Inferior parietal cortex (tissue), 1 donor: ENCODE measurements at regions not wholly inside any gene's neighbourhood (a gene's known extent, or its start where the extent isn't known, plus 50 kb on each side); places are given as distances from the start of the nearest gene placed in this dataset.

Source experiments
- DNase-seq: peaks from one replicate; pipeline ENCODE4 v3.0.0-alpha.2; 2016; ENCODE audit errors: extremely low spot score

GRCh38 chr20:11245431-11245830 lies 571.6 kb upstream of the JAG1 start:
- DNase-seq, result no peak

- no peak for DNase-seq
Observed at GRCh38 chr20:11246251-11246775, 572.5 kb upstream of the JAG1 start.

DNA sequence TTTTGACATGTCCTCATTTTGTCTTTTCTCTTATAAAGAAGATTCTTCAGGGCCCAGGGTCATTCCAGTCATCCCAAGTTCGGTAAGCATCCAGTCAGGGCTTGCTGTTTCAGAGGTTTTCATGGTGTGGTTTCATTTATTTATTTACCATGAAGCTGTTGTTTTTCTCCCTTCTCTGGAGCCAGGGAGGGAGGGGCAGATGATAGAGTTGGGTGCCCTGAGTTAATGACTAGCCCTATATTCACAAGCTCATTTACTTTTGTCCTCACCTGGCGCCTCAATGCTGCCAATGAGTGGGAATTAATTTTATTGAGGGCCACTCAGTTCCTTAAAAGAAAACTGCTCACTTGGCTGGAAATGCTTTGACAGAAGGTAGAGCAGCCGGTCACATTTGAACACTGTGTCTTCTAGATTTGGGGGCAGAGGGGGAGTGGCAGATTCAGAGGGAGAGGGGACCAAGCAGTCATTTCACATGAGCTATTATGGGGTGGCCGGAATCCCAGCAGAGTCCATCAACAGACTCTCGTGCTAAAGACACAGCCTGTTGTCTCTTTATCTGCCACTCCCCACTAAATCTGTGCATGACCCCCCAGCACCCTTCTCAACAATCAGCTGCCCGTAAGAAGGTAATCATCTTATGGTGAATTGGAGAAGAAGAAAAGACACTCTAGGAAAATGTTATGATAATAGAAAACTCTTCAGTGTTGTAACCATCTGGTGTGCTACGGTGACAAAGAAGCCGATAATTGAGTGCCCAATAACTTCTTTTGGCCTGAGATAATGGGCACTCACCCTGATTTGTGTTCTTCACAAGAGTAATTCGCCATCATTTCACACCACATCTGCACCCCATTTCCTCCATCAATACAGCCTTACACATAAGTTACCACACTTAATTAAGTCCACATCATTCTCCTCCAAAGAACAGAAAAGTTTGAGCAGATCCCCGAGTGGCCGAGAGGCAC lies 573.5 kb upstream of the JAG1 start:
- no peak for DNase-seq

GRCh38 chr20:11248011-11248409 lies 574.2 kb upstream of the JAG1 start:
- no peak for DNase-seq

DNA sequence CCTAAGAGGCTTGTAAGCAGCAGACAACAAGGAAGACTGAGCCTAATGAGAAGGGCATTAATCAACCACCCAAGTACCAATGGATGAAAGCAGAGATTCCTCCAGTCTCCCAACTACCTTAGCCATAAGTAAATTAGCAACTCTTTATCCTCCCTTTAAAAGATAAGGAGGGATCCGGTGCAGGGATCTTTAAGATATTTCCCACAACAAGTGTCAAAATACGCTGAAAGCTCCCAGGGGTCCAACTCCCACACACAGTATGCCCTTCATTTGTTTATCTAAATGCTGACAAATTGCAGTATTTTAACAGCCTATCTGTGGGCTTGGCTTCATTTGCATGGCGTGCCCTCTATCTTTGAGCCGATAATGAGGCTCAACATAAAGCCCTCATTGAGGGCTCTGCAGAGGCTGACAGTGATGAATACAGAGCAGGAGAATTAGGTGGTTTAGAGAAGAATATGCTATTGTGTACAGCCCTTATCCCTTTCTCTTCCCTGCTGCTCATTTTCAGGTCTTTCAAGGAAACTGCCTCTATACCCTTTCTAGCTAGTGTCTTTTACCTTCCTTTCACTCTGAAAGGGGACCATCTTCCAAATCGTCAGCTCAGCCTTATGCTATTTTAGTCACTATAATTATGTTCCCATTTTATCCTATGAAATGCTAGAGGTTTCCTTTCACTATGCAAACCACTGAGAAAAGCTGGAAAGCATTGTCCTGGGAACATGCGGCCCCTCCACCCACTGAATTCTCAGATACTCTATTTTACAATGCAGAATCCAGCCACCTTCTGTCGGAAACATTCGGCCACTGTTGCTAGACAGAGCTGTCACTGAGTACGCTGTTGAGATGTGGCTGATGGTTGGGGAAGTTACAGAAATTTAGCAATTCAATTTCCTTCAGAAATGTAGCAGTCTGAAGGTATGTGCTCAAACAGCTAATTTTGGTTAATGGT lies 575.2 kb upstream of the JAG1 start:
- peak; percentile 64 for DNase-seq

- DNase-seq, result no peak
Observed at GRCh38 chr20:11249683-11250082, 575.9 kb upstream of the JAG1 start.

- no peak for DNase-seq
Observed at GRCh38 chr20:11252447-11252846, 578.6 kb upstream of the JAG1 start.

GRCh38 chr20:11255455-11255854 lies 581.7 kb upstream of the JAG1 start:
- DNase-seq, result no peak

DNA sequence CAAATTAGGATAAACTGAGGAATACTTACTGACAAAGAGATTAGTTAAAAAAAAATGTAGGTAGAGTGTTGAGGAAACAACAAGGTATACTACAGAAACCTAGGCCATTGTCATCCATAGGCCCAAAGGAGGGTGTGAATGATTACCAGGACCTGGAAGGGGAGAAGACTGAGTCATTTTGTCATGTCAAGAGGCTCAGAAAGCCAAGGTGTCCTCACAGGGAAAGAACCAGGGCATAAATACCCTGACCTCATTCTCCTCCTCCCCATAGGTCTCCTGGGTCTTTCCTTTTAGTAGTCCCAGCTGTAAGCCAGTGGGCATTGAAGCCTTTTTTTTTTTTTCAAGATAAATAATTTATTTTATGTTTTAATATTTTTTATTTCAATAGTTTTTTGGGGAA lies 582.1 kb upstream of the JAG1 start:
- DNase-seq, result no peak

GRCh38 chr20:11260611-11261010 lies 586.8 kb upstream of the JAG1 start:
- DNase-seq, result no peak

DNA sequence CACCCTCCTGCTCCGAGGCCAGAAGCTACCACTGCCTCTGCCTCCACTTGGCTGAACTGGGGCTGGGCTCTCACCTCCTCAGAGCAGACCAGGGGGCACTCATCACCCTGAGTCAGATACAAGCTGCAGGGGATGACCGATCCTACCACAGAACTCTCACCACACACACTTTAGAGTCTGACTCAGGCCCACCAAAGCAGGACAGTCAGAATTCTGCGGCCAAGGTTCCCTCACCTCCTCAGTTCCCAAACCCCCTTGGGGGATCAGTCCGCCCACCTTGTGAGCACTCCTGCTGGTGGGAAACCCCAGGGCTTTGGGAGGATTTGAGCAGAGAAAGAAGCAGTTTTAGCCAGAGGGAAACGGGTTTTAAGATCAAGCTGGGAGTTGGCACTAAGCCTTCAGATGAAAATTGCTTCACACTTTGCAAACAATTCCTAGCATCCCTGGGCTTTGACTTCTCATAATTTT lies 587.8 kb upstream of the JAG1 start:
- no peak for DNase-seq

DNA sequence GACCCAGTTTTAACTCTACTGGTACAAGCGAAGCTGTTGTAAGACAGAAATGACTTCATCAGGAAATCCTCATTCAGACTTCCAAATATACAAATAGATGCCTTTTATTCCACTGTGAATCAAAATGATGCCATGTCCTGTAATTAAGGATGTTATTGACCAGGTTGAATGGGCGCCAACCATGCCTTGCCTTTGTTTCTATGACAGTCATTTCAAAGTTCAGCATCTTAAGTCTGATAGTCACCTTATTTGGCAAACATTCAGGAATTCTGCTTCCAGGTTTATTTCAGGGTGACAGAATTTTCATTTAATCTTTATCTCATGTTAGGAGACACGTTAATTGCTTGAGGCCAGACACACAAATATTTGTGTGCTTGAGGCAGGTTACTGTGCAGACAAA lies 592.8 kb upstream of the JAG1 start:
- DNase-seq, result no peak

- peak; percentile 41 for DNase-seq
Observed at GRCh38 chr20:11267131-11267761, 593.4 kb upstream of the JAG1 start.

GRCh38 chr20:11267762-11268335 lies 594.0 kb upstream of the JAG1 start:
- DNase-seq, result no peak

DNA sequence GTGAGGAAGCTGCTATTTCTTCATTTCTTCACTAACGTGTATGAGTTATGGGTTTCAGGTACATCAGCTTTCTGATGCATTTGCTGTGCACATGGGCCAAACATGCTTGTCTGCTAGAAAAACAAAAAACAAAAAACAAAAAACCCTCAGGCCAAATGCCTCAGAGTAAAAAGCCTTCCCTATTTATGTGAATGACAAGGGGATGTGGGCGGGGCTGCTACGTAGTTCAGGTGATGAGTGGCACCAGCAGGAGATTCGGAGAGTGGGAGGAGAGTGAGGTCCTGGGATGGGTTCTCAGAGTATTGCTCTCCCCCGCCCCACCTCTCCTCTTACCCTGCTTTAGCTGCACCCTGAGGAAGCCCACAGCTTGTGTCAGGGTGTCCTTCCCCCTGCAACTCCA lies 596.8 kb upstream of the JAG1 start:
- DNase-seq, result no peak

GRCh38 chr20:11271319-11271718 lies 597.5 kb upstream of the JAG1 start:
- no peak for DNase-seq

GRCh38 chr20:11271920-11272594 lies 598.3 kb upstream of the JAG1 start:
- DNase-seq, result no peak

DNA sequence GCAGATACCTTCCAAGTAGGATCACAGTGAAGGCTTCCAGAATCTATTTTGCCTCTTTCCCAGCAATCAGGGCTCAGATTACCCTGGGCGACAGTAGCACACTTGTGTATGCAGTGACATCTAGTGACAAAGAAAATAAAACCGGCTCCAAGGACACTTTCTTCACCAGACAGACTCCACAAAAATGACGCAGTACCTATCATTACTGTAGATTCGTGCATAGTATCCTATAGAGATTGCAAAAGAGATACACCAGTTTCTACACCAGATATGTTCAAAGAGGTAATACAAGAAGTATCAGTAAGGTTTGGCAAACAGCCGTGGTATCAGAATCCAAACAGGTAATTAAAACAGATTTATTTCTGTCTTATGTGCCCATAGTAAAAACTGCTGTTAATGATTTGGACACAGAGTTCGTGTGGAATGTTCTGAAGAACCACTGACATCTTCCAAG lies 600.4 kb upstream of the JAG1 start:
- peak; percentile 86 for DNase-seq

DNA sequence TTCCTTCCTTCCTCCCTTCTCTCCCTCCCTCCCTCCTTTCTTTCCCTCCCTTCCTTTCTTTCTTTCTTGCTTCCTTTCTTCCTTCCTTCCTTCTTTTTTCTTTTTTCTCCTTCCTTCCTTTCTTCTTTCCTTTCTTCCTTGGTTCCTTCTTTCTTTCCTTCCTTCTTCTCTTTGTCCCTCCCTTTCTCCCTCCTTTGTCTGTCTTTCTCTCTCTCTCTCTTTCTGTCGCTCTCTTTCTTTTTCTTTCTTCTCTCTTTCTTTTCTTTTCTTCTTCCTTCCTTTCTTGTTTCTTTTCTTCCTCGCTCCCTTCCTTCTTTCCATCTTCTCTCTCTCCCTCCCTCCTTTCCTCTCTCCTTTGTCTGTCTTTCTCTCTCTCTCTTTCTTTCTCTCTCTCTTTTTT lies 601.9 kb upstream of the JAG1 start:
- no peak for DNase-seq

GRCh38 chr20:11277170-11277569 lies 603.4 kb upstream of the JAG1 start:
- DNase-seq, result no peak

DNA sequence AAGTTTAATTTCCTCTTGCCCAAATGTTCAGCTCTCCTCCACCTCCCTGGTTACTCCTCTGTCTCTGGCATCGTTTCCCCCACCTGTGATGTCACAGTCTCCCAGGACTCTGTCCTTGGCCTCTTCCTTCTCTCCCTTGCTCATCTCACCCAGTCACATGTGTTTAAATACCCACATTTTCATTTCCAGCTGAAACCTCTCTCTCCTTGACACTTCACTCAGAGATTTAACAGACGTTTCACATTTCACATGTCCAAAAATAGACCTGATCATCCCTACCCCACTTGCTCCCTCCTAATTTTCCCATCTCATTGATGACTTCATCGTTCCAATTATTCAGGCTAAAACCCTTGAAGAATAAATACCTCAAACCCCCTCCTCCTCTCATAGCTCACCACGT lies 604.1 kb upstream of the JAG1 start:
- DNase-seq, result no peak
